NCI-H345 treated with DMSO at 0.1 percent for 48 hours (cell line): ENCODE measurements at regions not wholly inside any gene's neighbourhood (a gene's known extent, or its start where the extent isn't known, plus 50 kb on each side); places are given as distances from the start of the nearest gene placed in this dataset.

Experiments used
- DNase-seq: peaks from one replicate; lab custom pipeline; 2025; ENCODE audit not compliant: unreplicated experiment; lab: John Stamatoyannopoulos, UW

DNA sequence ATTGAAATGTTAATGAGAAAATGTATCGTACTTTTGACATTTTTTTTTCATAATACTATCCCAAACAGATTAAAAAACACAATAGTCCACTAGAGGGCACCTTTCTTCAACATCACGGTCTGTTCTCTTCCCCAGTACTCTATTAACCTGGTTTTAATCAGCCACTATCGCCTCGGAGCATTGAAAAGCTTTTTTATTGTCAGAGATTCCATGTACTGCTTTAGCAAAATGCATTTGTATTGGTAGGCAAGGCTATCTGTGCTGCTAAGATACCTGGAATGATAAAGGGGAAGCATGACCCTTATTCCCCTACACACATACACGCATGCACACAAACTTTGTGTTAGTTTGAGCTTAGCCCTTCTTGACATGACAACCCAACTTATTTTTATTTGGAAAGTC, 160.1 kb upstream of the IL12A start:
- DNase-seq: peak; percentile 28

DNA sequence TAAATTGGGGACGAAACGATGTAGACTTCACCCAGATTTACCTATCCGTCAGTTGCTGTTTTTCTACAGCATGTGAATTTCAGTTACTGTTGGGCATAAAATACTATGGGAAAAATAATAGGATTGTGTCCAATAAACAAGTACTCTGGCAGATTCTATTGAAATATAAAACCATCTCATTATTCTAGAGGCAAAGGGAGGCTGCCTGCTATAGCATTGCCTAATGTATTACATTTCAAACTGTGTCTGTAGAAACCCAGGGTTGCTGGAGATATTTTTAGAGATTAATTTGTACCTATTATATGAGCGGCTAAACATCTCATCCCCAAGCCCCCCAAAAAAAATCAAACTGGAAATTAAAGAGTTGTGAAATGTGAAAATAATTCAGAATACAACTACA, 159.6 kb upstream of the IL12A start:
- no peak for DNase-seq

- DNase-seq: peak; percentile 63
These were observed 159.0 kb upstream of the IL12A start for GRCh38 chr3:159829539-159830227.

- DNase-seq: no peak
These were observed 158.0 kb upstream of the IL12A start for GRCh38 chr3:159830523-159831154.

DNA sequence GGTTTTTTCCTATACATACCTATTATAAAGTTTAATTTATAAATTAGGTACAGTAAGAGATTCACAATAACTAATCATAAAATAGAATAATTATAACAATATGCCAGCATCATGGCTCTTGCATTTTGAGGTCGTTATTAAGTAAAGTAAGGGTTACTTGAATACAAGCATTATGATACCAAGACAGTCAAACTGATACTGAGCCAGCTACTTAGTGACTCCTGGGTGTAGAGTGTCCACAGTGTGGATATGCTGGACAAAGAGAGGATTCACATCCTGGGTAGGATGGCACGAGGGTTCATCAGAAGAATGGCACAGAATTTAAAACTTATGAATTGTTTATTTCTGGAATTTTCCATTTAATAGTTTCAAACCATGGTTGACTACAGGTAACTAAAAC, 157.2 kb upstream of the IL12A start:
- DNase-seq: no peak

DNA sequence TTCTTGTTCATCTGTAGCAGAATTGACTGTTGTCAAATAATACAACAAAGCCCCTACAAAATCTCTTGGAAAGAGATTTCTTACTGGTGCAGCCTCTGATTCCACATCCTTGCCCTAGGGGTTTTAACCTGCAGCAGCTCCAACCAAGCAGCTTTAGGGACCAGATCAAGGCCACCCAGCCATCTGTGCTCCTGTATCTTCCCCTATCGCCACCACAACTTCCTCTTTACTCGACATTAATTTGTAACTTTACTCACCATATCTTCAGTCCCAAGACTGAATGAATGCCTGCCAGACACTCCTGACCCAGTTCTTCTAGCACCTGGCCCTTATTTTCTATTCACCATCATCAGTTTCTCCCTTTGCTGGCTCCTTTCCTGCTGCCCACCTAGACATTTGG, 156.6 kb upstream of the IL12A start:
- no peak for DNase-seq

- no peak for DNase-seq
These were observed 153.5 kb upstream of the IL12A start for GRCh38 chr3:159835126-159835525.

DNA sequence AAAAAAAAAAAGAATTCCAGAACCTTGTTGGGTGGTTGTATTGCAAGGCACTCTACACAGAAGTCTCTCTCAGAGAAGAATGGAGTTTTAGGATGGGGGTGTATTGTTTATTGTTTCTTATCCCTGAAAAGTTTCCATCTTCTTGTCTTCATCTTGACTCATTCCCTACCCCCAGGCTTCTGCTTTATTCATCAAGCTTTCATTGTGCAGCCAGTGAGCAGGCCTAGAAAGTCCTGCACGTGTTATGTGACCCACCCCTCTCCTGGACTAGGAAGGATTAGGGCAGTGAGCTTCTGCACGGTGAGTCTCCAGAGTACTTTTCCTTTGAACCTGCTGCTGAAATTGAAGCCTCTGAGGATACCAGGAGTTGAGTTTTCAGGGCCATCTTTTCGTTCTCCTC, 150.9 kb upstream of the IL12A start:
- DNase-seq: no peak

DNA sequence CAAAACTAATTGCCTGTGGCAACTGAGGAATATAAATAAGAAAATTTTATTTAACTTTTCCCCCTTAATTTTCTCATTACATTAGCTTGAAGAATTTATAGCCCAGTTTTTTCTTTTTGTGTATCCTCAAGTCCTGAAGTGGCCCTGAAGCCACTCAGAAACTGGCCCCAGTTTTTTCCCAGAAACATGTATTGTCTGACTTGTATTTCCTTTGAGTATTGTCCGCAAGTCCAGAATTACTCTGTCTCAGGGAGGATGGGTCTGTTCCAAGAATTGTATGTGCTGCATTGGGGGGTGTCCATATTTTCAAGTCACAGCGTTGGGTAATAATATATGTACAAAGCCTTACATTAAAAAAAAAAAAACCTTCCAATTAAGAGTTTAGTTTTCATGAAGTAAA, 149.7 kb upstream of the IL12A start:
- no peak for DNase-seq

DNA sequence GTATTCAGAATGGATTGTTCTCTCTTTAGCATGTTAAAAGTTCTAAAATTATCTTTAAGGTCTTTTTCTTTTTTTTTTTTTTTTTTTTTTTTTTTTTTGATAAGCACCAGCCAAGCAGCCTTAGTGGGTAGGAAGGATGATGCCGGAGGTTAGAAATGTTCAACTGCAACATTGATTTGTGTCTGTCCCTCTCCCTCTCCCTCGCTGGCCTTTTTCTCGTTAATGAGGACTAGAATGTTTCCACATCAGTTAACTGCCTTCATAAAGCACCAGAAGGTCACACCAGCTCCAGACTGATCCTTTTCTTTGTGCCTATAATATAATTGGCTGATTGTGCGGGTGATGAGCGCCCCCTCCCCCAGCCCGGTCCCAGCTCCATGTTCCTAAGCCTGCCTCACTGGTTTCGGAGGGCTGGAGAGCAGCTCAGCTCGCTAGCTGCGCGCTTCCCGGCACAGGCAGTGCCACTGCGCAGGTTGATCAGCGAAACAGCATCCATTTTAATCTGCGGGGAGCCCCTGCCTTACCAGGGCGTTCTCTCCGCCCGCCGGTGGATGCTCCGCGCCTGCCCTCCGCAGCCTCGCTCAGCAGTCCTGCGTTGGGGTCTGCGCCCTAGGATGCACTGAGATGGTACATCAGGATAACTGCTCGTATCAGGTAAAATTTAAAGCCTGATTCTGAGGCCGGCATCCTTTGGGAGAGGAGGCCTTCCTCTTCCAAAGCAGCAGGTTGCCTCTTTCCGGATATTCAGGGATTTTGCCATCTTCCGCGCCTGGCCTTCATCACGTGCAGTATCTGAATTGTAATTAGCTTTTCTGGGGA, 148.9 kb upstream of the IL12A start, which contains the start of gene SCHIP1:
TSS of gene SCHIP1 (plus strand) at position 301 of the 819 bp plus-strand sequence.
- DNase-seq: no peak

DNA sequence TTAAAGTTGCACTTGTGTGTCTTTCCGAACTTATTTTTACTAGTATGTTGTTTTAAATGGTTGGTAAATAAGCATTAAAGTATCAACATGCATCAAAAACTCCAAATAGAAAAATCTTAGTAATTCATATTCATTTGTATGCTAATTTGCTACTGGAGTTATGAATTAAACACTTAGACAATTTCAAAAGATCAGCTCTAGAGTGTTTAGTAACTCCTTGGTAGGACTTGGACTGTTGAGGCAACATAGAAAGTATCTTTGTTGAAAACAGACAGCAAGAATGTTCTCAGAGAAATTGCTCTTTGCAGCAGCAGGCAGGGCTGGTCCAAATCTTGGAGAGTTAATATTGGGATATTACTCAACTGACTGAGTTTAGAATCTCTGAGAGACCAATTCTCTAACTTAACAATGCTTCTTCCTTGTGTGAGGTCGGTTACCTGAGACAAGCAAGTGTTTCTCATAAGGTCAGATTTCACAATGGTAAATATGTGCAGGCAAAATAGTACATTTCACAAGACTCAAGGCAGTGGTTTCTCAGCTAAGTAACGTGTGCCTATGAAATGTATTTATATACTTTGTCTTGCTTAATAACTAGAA, 147.8 kb upstream of the IL12A start:
- no peak for DNase-seq

GRCh38 chr3:159841766-159842165, 146.9 kb upstream of the IL12A start:
- no peak for DNase-seq

- no peak for DNase-seq
These were observed 144.6 kb upstream of the IL12A start for GRCh38 chr3:159843840-159844730.

DNA sequence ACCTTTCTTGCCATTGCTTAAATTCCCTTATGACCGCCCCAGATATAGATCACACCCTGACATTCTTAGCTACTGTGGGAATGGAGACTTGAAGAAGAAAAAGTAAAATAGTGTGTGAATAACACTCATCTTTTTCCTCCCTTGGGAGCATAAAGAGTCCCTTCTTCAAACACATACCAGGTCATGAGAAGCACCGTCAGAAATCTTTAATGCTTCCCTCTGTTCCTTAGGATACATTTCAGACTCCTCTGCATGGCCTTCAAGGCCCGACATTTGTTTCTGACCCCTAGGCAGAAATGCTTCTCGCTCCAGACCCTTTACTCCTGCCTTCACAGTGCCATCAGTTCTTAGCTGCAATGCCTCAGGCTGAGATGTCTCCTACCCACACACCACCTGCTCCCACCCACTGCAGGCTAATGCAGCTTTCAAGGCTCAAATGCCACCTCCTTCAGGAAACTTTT, 143.8 kb upstream of the IL12A start:
- DNase-seq: no peak

DNA sequence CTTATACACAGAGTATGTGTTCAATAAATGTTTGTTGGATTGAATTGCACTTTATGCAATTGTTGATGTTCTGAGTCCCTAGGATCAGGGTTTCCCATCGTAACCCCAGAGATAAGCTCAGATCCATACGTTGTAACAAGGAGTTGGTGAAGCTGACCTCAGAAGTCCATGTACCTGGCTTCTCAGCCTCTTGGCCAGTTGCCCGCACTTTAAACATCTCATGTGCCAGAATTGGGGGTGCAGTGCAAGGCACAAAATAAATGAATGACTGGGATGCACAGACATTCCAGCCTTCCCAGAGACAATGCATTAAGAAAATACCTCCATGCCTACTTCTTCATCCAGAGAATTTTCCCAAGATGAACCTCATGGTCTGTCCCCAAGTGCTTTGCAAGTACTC, 142.9 kb upstream of the IL12A start:
- no peak for DNase-seq

GRCh38 chr3:159846255-159846654, 142.4 kb upstream of the IL12A start:
- no peak for DNase-seq

- DNase-seq: no peak
These were observed 140.1 kb upstream of the IL12A start for GRCh38 chr3:159848348-159849118.

DNA sequence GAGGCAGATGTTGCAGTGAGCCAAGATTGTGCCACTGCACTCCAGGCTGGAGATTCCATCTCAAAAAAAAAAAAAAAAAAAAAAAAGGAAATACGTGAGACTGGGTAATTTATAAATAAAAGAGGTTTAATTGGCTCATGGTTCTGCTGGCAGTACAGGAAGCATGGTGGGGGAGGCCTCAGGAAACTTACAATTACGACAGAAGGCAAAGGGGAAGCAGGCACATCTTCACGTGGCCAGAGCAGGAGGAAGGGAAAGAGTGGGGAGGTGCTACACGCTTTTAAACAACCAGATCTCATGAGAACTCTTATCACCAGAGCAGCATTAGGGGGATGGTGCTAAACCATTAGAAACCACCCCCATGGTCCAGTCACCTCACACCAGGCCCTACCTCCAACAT, 138.2 kb upstream of the IL12A start:
- no peak for DNase-seq

- no peak for DNase-seq
These were observed 136.4 kb upstream of the IL12A start for GRCh38 chr3:159852266-159852665.
